Stimulated activated CD4-positive, alpha-beta T cell treated with anti-CD3 and anti-CD28 coated beads, Interleukin-1b, Interleukin-23, amount 100 ng/mL, for 1 hour (primary cell): ENCODE measurements at regions not wholly inside any gene's neighbourhood (a gene's known extent, or its start where the extent isn't known, plus 50 kb on each side); places are given as distances from the start of the nearest gene placed in this dataset.

Source experiments
- DNase-seq, 2 donors: peaks; one replicate each; pipeline ENCODE4 v3.0.0-alpha.2; 2020; ENCODE audit warnings: low read depth in 2 of 2

GRCh38 chr2:57497489-57498096 lies 549.0 kb upstream of the VRK2 start:
- DNase-seq = no peak

- DNase-seq = no peak
These were observed 541.8 kb upstream of the VRK2 start for GRCh38 chr2:57504787-57505186.

GRCh38 chr2:57509189-57509588 lies 537.4 kb upstream of the VRK2 start:
- DNase-seq = no peak

- no peak for DNase-seq
These were observed 535.9 kb upstream of the VRK2 start for GRCh38 chr2:57510704-57511103.

GRCh38 chr2:57515366-57515765 lies 531.2 kb upstream of the VRK2 start:
- no peak for DNase-seq

GRCh38 chr2:57516698-57517340 lies 529.8 kb upstream of the VRK2 start:
- no peak for DNase-seq

GRCh38 chr2:57523304-57523703 lies 523.3 kb upstream of the VRK2 start:
- DNase-seq = no peak

- DNase-seq = no peak
These were observed 518.9 kb upstream of the VRK2 start for GRCh38 chr2:57527685-57528084.

GRCh38 chr2:57528499-57528898 lies 518.1 kb upstream of the VRK2 start:
- DNase-seq = no peak

- no peak for DNase-seq
These were observed 512.2 kb upstream of the VRK2 start for GRCh38 chr2:57534358-57534757.

GRCh38 chr2:57536535-57537231 lies 509.9 kb upstream of the VRK2 start:
- no peak for DNase-seq

GRCh38 chr2:57539761-57540160 lies 506.8 kb upstream of the VRK2 start:
- DNase-seq = no peak

- no peak for DNase-seq
These were observed 504.5 kb upstream of the VRK2 start for GRCh38 chr2:57542081-57542480.

GRCh38 chr2:57543211-57543610 lies 503.4 kb upstream of the VRK2 start:
- no peak for DNase-seq

- DNase-seq = no peak
These were observed 502.0 kb upstream of the VRK2 start for GRCh38 chr2:57544624-57545023.

GRCh38 chr2:57546478-57546877 lies 500.1 kb upstream of the VRK2 start:
- no peak for DNase-seq

- no peak for DNase-seq
These were observed 496.9 kb upstream of the VRK2 start for GRCh38 chr2:57549642-57550102.

GRCh38 chr2:57550912-57551311 lies 495.7 kb upstream of the VRK2 start:
- no peak for DNase-seq

- no peak for DNase-seq
These were observed 493.7 kb upstream of the VRK2 start for GRCh38 chr2:57552885-57553284.

GRCh38 chr2:57554348-57554747 lies 492.3 kb upstream of the VRK2 start:
- DNase-seq = no peak

- DNase-seq = no peak
These were observed 488.3 kb upstream of the VRK2 start for GRCh38 chr2:57558312-57558711.

- DNase-seq = no peak
These were observed 484.1 kb upstream of the VRK2 start for GRCh38 chr2:57562495-57562894.

- DNase-seq = no peak
These were observed 483.6 kb upstream of the VRK2 start for GRCh38 chr2:57563015-57563414.
